EL (cell line): ENCODE measurements at regions not wholly inside any gene's neighbourhood (a gene's known extent, or its start where the extent isn't known, plus 50 kb on each side); places are given as distances from the start of the nearest gene placed in this dataset.

Experiments
- DNase-seq: peaks from one replicate; pipeline ENCODE4 v3.0.0-alpha.2; 2016

- no peak for DNase-seq
These were observed 287.4 kb upstream of the SNX7 start for GRCh38 chr1:98374098-98374497.

- no peak for DNase-seq
These were observed 288.5 kb upstream of the SNX7 start for GRCh38 chr1:98373056-98373455.

- DNase-seq: no peak
These were observed 289.8 kb upstream of the SNX7 start for GRCh38 chr1:98371764-98372163.

- no peak for DNase-seq
These were observed 292.1 kb upstream of the SNX7 start for GRCh38 chr1:98369463-98369862.

GRCh38 chr1:98368995-98369394 lies 292.5 kb upstream of the SNX7 start:
- DNase-seq: no peak

- DNase-seq: no peak
These were observed 294.1 kb upstream of the SNX7 start for GRCh38 chr1:98367426-98367825.

GRCh38 chr1:98366343-98366742 lies 295.2 kb upstream of the SNX7 start:
- no peak for DNase-seq

GRCh38 chr1:98364544-98364943 lies 297.0 kb upstream of the SNX7 start:
- no peak for DNase-seq

GRCh38 chr1:98360864-98361263 lies 300.7 kb upstream of the SNX7 start:
- DNase-seq: no peak

GRCh38 chr1:98355656-98356383 lies 305.7 kb upstream of the SNX7 start:
- no peak for DNase-seq

- DNase-seq: no peak
These were observed 309.1 kb upstream of the SNX7 start for GRCh38 chr1:98352378-98352777.

GRCh38 chr1:98351561-98351960 lies 310.0 kb upstream of the SNX7 start:
- peak; percentile 20 for DNase-seq

GRCh38 chr1:98345417-98345816 lies 316.1 kb upstream of the SNX7 start:
- no peak for DNase-seq

GRCh38 chr1:98344731-98345130 lies 316.8 kb upstream of the SNX7 start:
- peak; percentile 21 for DNase-seq

GRCh38 chr1:98342566-98342965 lies 319.0 kb upstream of the SNX7 start:
- DNase-seq: peak; percentile 31

GRCh38 chr1:98340511-98340910 lies 321.0 kb upstream of the SNX7 start:
- DNase-seq: peak; percentile 55

- no peak for DNase-seq
These were observed 324.9 kb upstream of the SNX7 start for GRCh38 chr1:98336472-98337083.

GRCh38 chr1:98333936-98334335 lies 327.6 kb upstream of the SNX7 start:
- DNase-seq: no peak

- no peak for DNase-seq
These were observed 328.1 kb upstream of the SNX7 start for GRCh38 chr1:98333406-98333805.

GRCh38 chr1:98331718-98332311 lies 329.7 kb upstream of the SNX7 start:
- no peak for DNase-seq

GRCh38 chr1:98331243-98331642 lies 330.3 kb upstream of the SNX7 start:
- DNase-seq: peak; percentile 71

- no peak for DNase-seq
These were observed 331.3 kb upstream of the SNX7 start for GRCh38 chr1:98330224-98330623.

GRCh38 chr1:98328855-98329254 lies 332.7 kb upstream of the SNX7 start:
- no peak for DNase-seq

- peak; percentile 70 for DNase-seq
These were observed 334.2 kb upstream of the SNX7 start for GRCh38 chr1:98327220-98327861.
